ENCODE measurements at regions not wholly inside any gene's neighbourhood (a gene's known extent, or its start where the extent isn't known, plus 50 kb on each side); places are given as distances from the start of the nearest gene placed in this dataset.
"Not testable (repeated sequence)": the region's sequence is repeated elsewhere in the genome, so short reads cannot be mapped to it uniquely, and the experiment has no call there.

DNA sequence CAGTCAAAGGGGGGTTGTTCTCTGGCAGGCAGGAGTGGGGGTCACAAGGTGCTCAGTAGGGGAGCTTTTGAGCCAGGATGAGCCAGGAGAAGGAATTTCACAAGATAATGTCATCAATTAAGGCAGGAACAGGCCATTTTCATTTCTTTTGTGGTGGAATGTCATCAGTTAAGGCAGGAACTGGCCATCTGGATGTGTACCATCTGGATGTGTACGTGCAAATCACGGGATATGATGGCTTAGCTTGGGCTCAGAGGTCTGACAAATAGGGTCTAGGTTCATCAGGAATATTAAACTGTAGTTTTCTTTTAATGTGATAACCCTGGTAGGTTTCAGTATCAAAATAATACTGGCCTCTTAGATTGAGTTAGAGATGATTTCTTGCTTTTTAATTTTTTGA, 752.4 kb upstream of the ANO3 start:
- TF ChIP-seq, protein P1, sequence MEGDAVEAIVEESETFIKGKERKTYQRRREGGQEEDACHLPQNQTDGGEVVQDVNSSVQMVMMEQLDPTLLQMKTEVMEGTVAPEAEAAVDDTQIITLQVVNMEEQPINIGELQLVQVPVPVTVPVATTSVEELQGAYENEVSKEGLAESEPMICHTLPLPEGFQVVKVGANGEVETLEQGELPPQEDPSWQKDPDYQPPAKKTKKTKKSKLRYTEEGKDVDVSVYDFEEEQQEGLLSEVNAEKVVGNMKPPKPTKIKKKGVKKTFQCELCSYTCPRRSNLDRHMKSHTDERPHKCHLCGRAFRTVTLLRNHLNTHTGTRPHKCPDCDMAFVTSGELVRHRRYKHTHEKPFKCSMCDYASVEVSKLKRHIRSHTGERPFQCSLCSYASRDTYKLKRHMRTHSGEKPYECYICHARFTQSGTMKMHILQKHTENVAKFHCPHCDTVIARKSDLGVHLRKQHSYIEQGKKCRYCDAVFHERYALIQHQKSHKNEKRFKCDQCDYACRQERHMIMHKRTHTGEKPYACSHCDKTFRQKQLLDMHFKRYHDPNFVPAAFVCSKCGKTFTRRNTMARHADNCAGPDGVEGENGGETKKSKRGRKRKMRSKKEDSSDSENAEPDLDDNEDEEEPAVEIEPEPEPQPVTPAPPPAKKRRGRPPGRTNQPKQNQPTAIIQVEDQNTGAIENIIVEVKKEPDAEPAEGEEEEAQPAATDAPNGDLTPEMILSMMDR (IDR thresholded peaks at IDR 0.05; ENCODE audit: low read length) = not testable (repeated sequence)
- not testable (repeated sequence) for TF ChIP-seq EZH2 (IDR thresholded peaks at IDR 0.05; ENCODE audit: borderline replicate concordance, low read length)
